HepG2 (cell line): ENCODE measurements at regions not wholly inside any gene's neighbourhood (a gene's known extent, or its start where the extent isn't known, plus 50 kb on each side); places are given as distances from the start of the nearest gene placed in this dataset.

Experiments used
- ATF7-NPFF ChIP-seq: sonication (generic); formaldehyde crosslinking; IDR thresholded peaks from 2 replicates; pipeline ENCODE4 v1.8.1; 2023; ENCODE audit warnings: mild to moderate bottlenecking, low read depth, missing genetic modification reagents, moderate library complexity
- DPF2 ChIP-seq: sonication (generic); formaldehyde crosslinking; IDR thresholded peaks from 2 replicates; pipeline ENCODE4 v1.4.0; 2020; ENCODE audit warnings: mild to moderate bottlenecking, low read depth, missing genetic modification reagents, borderline replicate concordance
- EZH2 ChIP-seq: conservative IDR thresholded peaks from 2 replicates; pipeline ENCODE4 v1.6.1; 2012; ENCODE audit warnings: mild to moderate bottlenecking, low read depth, low read length, moderate library complexity
- FOXA1 ChIP-seq, 2 experiments: fragments of 450-650 bp in 1 of 2; sonication (generic) in 1 of 2; formaldehyde crosslinking in 1 of 2; IDR thresholded peaks; 2 replicates each; pipeline versions ENCODE4 v1.4.0 to v1.6.1; 2016 to 2020; ENCODE audit warnings: missing genetic modification reagents in 1 of 2
- GATAD2A ChIP-seq: IDR thresholded peaks from 2 replicates; pipeline ENCODE4 v1.6.1; 2016
- GFI1 ChIP-seq: sonication (generic); formaldehyde crosslinking; IDR thresholded peaks from 2 replicates; pipeline ENCODE4 v1.5.0; 2020; ENCODE audit warnings: missing genetic modification reagents, mild to moderate bottlenecking, borderline replicate concordance
- HDAC1 ChIP-seq: sonication (generic); formaldehyde crosslinking; IDR thresholded peaks from 2 replicates; pipeline ENCODE4 v1.5.1; 2020; ENCODE audit warnings: mild to moderate bottlenecking, missing genetic modification reagents
- HDAC2 ChIP-seq: sonication (generic); formaldehyde crosslinking; IDR thresholded peaks from 2 replicates; pipeline ENCODE4 v1.4.0; 2020; ENCODE audit warnings: missing genetic modification reagents
- MTF2 ChIP-seq: sonication (generic); formaldehyde crosslinking; IDR thresholded peaks from 2 replicates; pipeline ENCODE4 v1.5.0; 2020; ENCODE audit warnings: missing genetic modification reagents, borderline replicate concordance
- NFATC3 ChIP-seq: sonication (generic); formaldehyde crosslinking; IDR thresholded peaks from 2 replicates; pipeline ENCODE4 v1.5.1; 2020; ENCODE audit warnings: mild to moderate bottlenecking, missing genetic modification reagents
- PTBP1 ChIP-seq: fragments of 200-400 bp; formaldehyde crosslinking; IDR thresholded peaks from 2 replicates; pipeline ENCODE4 v1.6.1; 2018; ENCODE audit warnings: low read length, low read depth; ENCODE audit not compliant: poor library complexity, severe bottlenecking
- RXRA ChIP-seq: sonication (generic); formaldehyde crosslinking; IDR thresholded peaks from 2 replicates; pipeline ENCODE4 v1.5.1; 2020; ENCODE audit warnings: missing genetic modification reagents
- SAP130 ChIP-seq: IDR thresholded peaks from 2 replicates; pipeline ENCODE4 v1.6.1; 2016; ENCODE audit warnings: low read depth
- SOX5 ChIP-seq: IDR thresholded peaks from 2 replicates; pipeline ENCODE4 v1.6.1; 2016; ENCODE audit warnings: borderline replicate concordance
- SOX6 ChIP-seq, 2 experiments: fragments of 450-650 bp in 1 of 2; sonication (generic) in 1 of 2; formaldehyde crosslinking in 1 of 2; IDR thresholded peaks; 2 replicates each; pipeline versions ENCODE4 v1.4.0 to v1.6.1; 2017 to 2020; ENCODE audit warnings: antibody characterized with exemption in 1 of 2, mild to moderate bottlenecking in 1 of 2, missing genetic modification reagents in 1 of 2
- TMF1 ChIP-seq: sonication (generic); formaldehyde crosslinking; IDR thresholded peaks from 2 replicates; pipeline ENCODE4 v1.8.1; 2022; ENCODE audit warnings: low read depth, missing genetic modification reagents
- ZNF3 ChIP-seq: IDR thresholded peaks from 2 replicates; pipeline ENCODE4 v1.7.0; 2017; ENCODE audit warnings: inconsistent platforms
- ZNF644 ChIP-seq: IDR thresholded peaks from 2 replicates; pipeline ENCODE4 v1.6.1; 2016; ENCODE audit warnings: low read depth
- ZSCAN9 ChIP-seq: IDR thresholded peaks from 2 replicates; pipeline ENCODE4 v1.6.1; 2016; ENCODE audit warnings: borderline replicate concordance
- TF ChIP-seq, protein P1 (sequence below): IDR thresholded peaks from 2 replicates; pipeline ENCODE4 v1.6.1; 2016; ENCODE audit warnings: missing genetic modification reagents, missing compliant biosample characterization
- TF ChIP-seq, protein P2 (sequence below): sonication (generic); formaldehyde crosslinking; IDR thresholded peaks from 2 replicates; pipeline ENCODE4 v1.4.0; 2020; ENCODE audit warnings: missing genetic modification reagents
- TF ChIP-seq, protein P3 (sequence below): sonication (generic); formaldehyde crosslinking; IDR thresholded peaks from 2 replicates; pipeline ENCODE4 v1.8.1; 2023; ENCODE audit warnings: mild to moderate bottlenecking, missing genetic modification reagents
- TF ChIP-seq, protein P4 (sequence below): IDR thresholded peaks from 2 replicates; pipeline ENCODE4 v1.6.1; 2016; ENCODE audit warnings: missing compliant biosample characterization, missing genetic modification reagents, borderline replicate concordance
- TF ChIP-seq, protein P5 (sequence below): sonication (generic); formaldehyde crosslinking; conservative IDR thresholded peaks from 2 replicates; pipeline ENCODE4 v1.8.0; 2022; ENCODE audit warnings: mild to moderate bottlenecking, moderate library complexity, missing genetic modification reagents
- TF ChIP-seq, protein P6 (sequence below): sonication (generic); formaldehyde crosslinking; IDR thresholded peaks from 2 replicates; pipeline ENCODE4 v1.9.0; 2022; ENCODE audit warnings: low read depth, missing genetic modification reagents

DNA sequence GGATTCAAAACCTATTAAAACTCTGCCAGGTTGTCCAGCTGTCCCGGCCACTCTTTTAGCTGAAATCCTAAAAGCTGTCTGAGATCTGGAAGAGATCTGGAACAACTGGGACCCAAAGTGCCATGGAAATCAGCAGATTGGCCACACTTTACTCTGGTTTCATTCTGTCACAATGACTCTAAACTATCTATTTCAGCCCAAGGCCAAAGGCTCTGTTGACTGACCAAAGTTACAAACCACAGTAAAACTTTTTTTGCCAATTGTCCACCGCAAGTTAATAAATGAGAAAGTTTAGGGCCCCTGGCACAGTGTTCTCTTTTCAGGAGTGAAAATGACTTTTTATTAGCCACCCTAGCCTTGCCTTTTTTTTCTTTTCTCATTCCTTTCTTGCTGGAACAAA is 113.4 kb upstream of the CPM start (continued):
- TF ChIP-seq, protein P1, sequence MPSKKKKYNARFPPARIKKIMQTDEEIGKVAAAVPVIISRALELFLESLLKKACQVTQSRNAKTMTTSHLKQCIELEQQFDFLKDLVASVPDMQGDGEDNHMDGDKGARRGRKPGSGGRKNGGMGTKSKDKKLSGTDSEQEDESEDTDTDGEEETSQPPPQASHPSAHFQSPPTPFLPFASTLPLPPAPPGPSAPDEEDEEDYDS: 0 out of 2 replicates have a peak, but pooled peaks have one; percentile 25
- TF ChIP-seq HDAC2 (CRISPR knock-in tag) (peak; percentile 62), SOX5 (CRISPR knock-in tag) (peak; percentile 78; the same call in 1 of the 2 replicates), SOX6 (IDR thresholded peaks at IDR 0.05) (no peak), SOX6 (CRISPR knock-in tag; IDR thresholded peaks at IDR 0.05) (peak; percentile 85), DPF2 (CRISPR knock-in tag) (peak; percentile 70; the same call in 1 of the 2 replicates), GATAD2A (CRISPR knock-in tag) (peak; percentile 74), HDAC1 (CRISPR knock-in tag) (peak; percentile 21; the same call in 1 of the 2 replicates), ATF7-NPFF (CRISPR knock-in tag) (no peak), NFATC3 (CRISPR knock-in tag) (no peak), SAP130 (CRISPR knock-in tag) (peak; percentile 53), ZNF3 (CRISPR knock-in tag) (peak; percentile 84), MTF2 (CRISPR knock-in tag) (no peak), PTBP1 (no peak), EZH2 (no peak), ZNF644 (CRISPR knock-in tag) (peak; percentile 86), FOXA1 (IDR thresholded peaks at IDR 0.05) (no peak), FOXA1 (CRISPR knock-in tag; IDR thresholded peaks at IDR 0.05) (peak; percentile 75), GFI1 (CRISPR knock-in tag) (peak; percentile 65; the same call in 1 of the 2 replicates), ZSCAN9 (CRISPR knock-in tag) (0 out of 2 replicates have a peak, but pooled peaks have one; percentile 24), TMF1 (no peak), RXRA (CRISPR knock-in tag) (no peak)
- TF ChIP-seq, protein P2, sequence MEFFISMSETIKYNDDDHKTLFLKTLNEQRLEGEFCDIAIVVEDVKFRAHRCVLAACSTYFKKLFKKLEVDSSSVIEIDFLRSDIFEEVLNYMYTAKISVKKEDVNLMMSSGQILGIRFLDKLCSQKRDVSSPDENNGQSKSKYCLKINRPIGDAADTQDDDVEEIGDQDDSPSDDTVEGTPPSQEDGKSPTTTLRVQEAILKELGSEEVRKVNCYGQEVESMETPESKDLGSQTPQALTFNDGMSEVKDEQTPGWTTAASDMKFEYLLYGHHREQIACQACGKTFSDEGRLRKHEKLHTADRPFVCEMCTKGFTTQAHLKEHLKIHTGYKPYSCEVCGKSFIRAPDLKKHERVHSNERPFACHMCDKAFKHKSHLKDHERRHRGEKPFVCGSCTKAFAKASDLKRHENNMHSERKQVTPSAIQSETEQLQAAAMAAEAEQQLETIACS (CRISPR knock-in tag): no peak
- TF ChIP-seq, protein P3, sequence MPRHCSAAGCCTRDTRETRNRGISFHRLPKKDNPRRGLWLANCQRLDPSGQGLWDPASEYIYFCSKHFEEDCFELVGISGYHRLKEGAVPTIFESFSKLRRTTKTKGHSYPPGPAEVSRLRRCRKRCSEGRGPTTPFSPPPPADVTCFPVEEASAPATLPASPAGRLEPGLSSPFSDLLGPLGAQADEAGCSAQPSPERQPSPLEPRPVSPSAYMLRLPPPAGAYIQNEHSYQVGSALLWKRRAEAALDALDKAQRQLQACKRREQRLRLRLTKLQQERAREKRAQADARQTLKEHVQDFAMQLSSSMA: no peak
- TF ChIP-seq, protein P4, sequence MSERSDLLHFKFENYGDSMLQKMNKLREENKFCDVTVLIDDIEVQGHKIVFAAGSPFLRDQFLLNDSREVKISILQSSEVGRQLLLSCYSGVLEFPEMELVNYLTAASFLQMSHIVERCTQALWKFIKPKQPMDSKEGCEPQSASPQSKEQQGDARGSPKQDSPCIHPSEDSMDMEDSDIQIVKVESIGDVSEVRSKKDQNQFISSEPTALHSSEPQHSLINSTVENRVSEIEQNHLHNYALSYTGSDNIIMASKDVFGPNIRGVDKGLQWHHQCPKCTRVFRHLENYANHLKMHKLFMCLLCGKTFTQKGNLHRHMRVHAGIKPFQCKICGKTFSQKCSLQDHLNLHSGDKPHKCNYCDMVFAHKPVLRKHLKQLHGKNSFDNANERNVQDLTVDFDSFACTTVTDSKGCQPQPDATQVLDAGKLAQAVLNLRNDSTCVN (CRISPR knock-in tag): peak; percentile 83
- TF ChIP-seq, protein P5, sequence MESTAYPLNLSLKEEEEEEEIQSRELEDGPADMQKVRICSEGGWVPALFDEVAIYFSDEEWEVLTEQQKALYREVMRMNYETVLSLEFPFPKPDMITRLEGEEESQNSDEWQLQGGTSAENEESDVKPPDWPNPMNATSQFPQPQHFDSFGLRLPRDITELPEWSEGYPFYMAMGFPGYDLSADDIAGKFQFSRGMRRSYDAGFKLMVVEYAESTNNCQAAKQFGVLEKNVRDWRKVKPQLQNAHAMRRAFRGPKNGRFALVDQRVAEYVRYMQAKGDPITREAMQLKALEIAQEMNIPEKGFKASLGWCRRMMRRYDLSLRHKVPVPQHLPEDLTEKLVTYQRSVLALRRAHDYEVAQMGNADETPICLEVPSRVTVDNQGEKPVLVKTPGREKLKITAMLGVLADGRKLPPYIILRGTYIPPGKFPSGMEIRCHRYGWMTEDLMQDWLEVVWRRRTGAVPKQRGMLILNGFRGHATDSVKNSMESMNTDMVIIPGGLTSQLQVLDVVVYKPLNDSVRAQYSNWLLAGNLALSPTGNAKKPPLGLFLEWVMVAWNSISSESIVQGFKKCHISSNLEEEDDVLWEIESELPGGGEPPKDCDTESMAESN (CRISPR knock-in tag): no peak
- TF ChIP-seq, protein P6, sequence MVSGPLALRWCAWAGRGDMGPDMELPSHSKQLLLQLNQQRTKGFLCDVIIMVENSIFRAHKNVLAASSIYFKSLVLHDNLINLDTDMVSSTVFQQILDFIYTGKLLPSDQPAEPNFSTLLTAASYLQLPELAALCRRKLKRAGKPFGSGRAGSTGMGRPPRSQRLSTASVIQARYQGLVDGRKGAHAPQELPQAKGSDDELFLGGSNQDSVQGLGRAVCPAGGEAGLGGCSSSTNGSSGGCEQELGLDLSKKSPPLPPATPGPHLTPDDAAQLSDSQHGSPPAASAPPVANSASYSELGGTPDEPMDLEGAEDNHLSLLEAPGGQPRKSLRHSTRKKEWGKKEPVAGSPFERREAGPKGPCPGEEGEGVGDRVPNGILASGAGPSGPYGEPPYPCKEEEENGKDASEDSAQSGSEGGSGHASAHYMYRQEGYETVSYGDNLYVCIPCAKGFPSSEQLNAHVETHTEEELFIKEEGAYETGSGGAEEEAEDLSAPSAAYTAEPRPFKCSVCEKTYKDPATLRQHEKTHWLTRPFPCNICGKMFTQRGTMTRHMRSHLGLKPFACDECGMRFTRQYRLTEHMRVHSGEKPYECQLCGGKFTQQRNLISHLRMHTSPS (CRISPR knock-in tag): 0 out of 2 replicates have a peak, but pooled peaks have one; percentile 38
